B cell (primary cell): ENCODE measurements at regions not wholly inside any gene's neighbourhood (a gene's known extent, or its start where the extent isn't known, plus 50 kb on each side); places are given as distances from the start of the nearest gene placed in this dataset.

ENCODE experiments used
- ATAC-seq: fragments of 200-7000 bp; cut with Tn5 transposase; one replicate; pipeline ENCODE4 v1.10.0; 2021; ENCODE audit warnings: low read depth, mild to moderate bottlenecking, moderate number of reproducible peaks, moderate library complexity
- CTCF ChIA-PET: fragments of 350-600 bp; sonication (Branson Sonifier 250); formaldehyde crosslinking; loops from one replicate; lab custom pipeline; 2021; ENCODE audit warnings: antibody characterized with exemption, inconsistent platforms; lab: Charles Lee
- POLR2A ChIA-PET: fragments of 350-600 bp; sonication (Branson Sonifier 250); formaldehyde crosslinking; loops from one replicate; lab custom pipeline; 2021; ENCODE audit warnings: antibody characterized with exemption; lab: Charles Lee
- DNase-seq: peaks from one replicate; pipeline ENCODE4 v3.0.0; 2013
- H2AFZ ChIP-seq: 2 replicates; pipeline ENCODE4 v1.6.1; 2012; ENCODE audit warnings: mild to moderate bottlenecking, low read depth, low read length; ENCODE audit not compliant: insufficient read depth, poor library complexity, severe bottlenecking
- H3K27ac ChIP-seq, 2 donors: 1 replicate in 1 of 2; 2 replicates in 1 of 2; pipeline ENCODE4 v1.5.1; 2012 to 2013; ENCODE audit warnings: low read length in 2 of 2, mild to moderate bottlenecking in 2 of 2, moderate library complexity in 1 of 2
- H3K27me3 ChIP-seq, 4 experiments: fragments of 200-600 bp in 1 of 4; sonication (generic) in 1 of 4; replicated peaks in 1 of 4; 1 replicate in 2 of 4; 2 replicates in 2 of 4; pipeline versions ENCODE4 v1.6.1 to v1.7.0; 2013 to 2016; ENCODE audit warnings: low read length in 3 of 4, mild to moderate bottlenecking in 2 of 4, mixed read lengths in 1 of 4, moderate library complexity in 1 of 4; ENCODE audit not compliant: insufficient read depth in 4 of 4, control insufficient read depth in 3 of 4; ENCODE audit errors: control extremely low read depth in 1 of 4
- H3K36me3 ChIP-seq, 2 experiments: replicated peaks in 1 of 2; 1 replicate in 1 of 2; 2 replicates in 1 of 2; pipeline versions ENCODE4 v1.6.1 to v1.7.1; 2013; ENCODE audit warnings: low read length in 1 of 2; ENCODE audit not compliant: insufficient read depth in 2 of 2, control insufficient read depth in 1 of 2; ENCODE audit errors: control extremely low read depth in 1 of 2, extremely low read depth in 1 of 2
- H3K4me1 ChIP-seq, 2 donors: fragments of 200-600 bp in 1 of 2; sonication (generic) in 1 of 2; 1 replicate in 1 of 2; 2 replicates in 1 of 2; pipeline versions ENCODE4 v1.5.1 to v1.6.1; 2013 to 2017; ENCODE audit warnings: low read length in 2 of 2; ENCODE audit not compliant: control insufficient read depth in 2 of 2, insufficient read depth in 2 of 2
- H3K4me2 ChIP-seq: replicated peaks from 2 replicates; pipeline ENCODE3; 2012; ENCODE audit warnings: mild to moderate bottlenecking, low read depth, low read length; ENCODE audit not compliant: poor library complexity, severe bottlenecking
- H3K4me3 ChIP-seq, 5 experiments: fragments of 200-600 bp in 1 of 5; sonication (generic) in 1 of 5; 1 replicate in 3 of 5; 2 replicates in 2 of 5; pipeline versions ENCODE4 v1.5.1 to v1.7.0; 2011 to 2016; ENCODE audit warnings: low read length in 4 of 5, mild to moderate bottlenecking in 4 of 5, low read depth in 2 of 5, control low read depth in 1 of 5, moderate library complexity in 1 of 5; ENCODE audit not compliant: insufficient read depth in 1 of 5; ENCODE audit errors: control extremely low read depth in 1 of 5, extremely low read depth in 1 of 5
- H3K79me2 ChIP-seq: fragments of 200-600 bp; sonication (generic); one replicate; pipeline ENCODE4 v1.6.0; 2016; ENCODE audit warnings: low read length; ENCODE audit not compliant: control insufficient read depth, insufficient read depth
- H3K9ac ChIP-seq: fragments of 200-600 bp; sonication (generic); 2 replicates; pipeline ENCODE4 v1.6.1; 2017; ENCODE audit warnings: mild to moderate bottlenecking, low read length, moderate library complexity
- H3K9me3 ChIP-seq, 3 donors: one replicate each; pipeline versions ENCODE4 v1.6.1 to v1.7.1; 2013; ENCODE audit warnings: low read length in 2 of 3; ENCODE audit not compliant: control insufficient read depth in 2 of 3, insufficient read depth in 1 of 3; ENCODE audit errors: control extremely low read depth in 1 of 3
- H4K20me1 ChIP-seq: 2 replicates; pipeline ENCODE4 v1.6.0; 2012; ENCODE audit warnings: mild to moderate bottlenecking, low read length; ENCODE audit not compliant: insufficient read depth, control insufficient read depth, poor library complexity, severe bottlenecking
- H3K27ac Mint-ChIP-seq: one replicate; pipeline ENCODE4 v1.8.0; 2021; ENCODE audit warnings: mixed read lengths
- H3K27me3 Mint-ChIP-seq: one replicate; pipeline ENCODE4 v1.8.0; 2021; ENCODE audit warnings: mixed read lengths
- H3K4me1 Mint-ChIP-seq: one replicate; pipeline ENCODE4 v1.8.0; 2021; ENCODE audit warnings: mixed read lengths
- H3K4me3 Mint-ChIP-seq: one replicate; pipeline ENCODE4 v1.8.0; 2021; ENCODE audit warnings: mixed read lengths
- H3K9me3 Mint-ChIP-seq: one replicate; pipeline ENCODE4 v1.8.0; 2022; ENCODE audit warnings: mixed read lengths; ENCODE audit not compliant: insufficient read depth
- CTCF ChIP-seq: fragments of 200-600 bp; IDR thresholded peaks from one replicate; pipeline ENCODE4 v1.8.0; 2022; ENCODE audit warnings: antibody characterized with exemption, mild to moderate bottlenecking
- EZH2 ChIP-seq: IDR thresholded peaks from 2 replicates; pipeline ENCODE4 v1.6.1; 2012; ENCODE audit warnings: borderline replicate concordance, low read depth, mild to moderate bottlenecking, moderate library complexity, low read length; ENCODE audit not compliant: insufficient read depth, poor library complexity, severe bottlenecking
- whole genome bisulfite sequencing: methylation state at CpG from one replicate; pipeline ENCODE4 v1.1.5; 2013; ENCODE audit warnings: missing lambda C conversion rate; ENCODE audit not compliant: insufficient coverage; 5-methylcytosine and 5-hydroxymethylcytosine counted together
- intact Hi-C: fragments of 100-400 bp; cut with micrococcal nuclease; formaldehyde crosslinking; loops from one replicate; pipeline ENCODE4 v1.10.0; 2022

GRCh38 chr2:55106148-55106547, 55.9 kb upstream of the RTN4 start:
- no peak overlapping the region for H3K9ac ChIP-seq
- H3K79me2 ChIP-seq, result no peaks in the 10 kb centered on the region
- WGBS, result 100% methylated on average over 1 of the region's 1 CpG
- ATAC-seq, result no peak
- Mint-ChIP-seq H3K27ac (no peak overlapping the region), H3K9me3 (no peaks in the 10 kb centered on the region), H3K4me3 (no peak overlapping the region), H3K4me1 (peaks cover 2% of the 10 kb centered on the region), H3K27me3 (no peaks in the 10 kb centered on the region)
- TF ChIP-seq CTCF, result no peak
- TF ChIP-seq EZH2, result no peak
- intact Hi-C loops, result no loop called here
- ChIA-PET CTCF (no interaction called here), POLR2A (no interaction called here)
- H3K9me3 ChIP-seq, result no peaks in the 10 kb centered on the region
- H3K27me3 ChIP-seq, result no peaks in the 10 kb centered on the region
- H3K27ac ChIP-seq, result no peak overlapping the region
- no peak overlapping the region for H2AFZ ChIP-seq
- DNase-seq, result no peak
- H3K4me1 ChIP-seq, result no peaks in the 10 kb centered on the region
- no peak overlapping the region for H3K4me3 ChIP-seq
- no peaks in the 10 kb centered on the region for H4K20me1 ChIP-seq
- H3K4me2 ChIP-seq, result no peak overlapping the region
- H3K36me3 ChIP-seq, result no peaks in the 10 kb centered on the region

GRCh38 chr2:55105456-55105855, 55.2 kb upstream of the RTN4 start:
- H4K20me1 ChIP-seq, result no peaks in the 10 kb centered on the region
- H2AFZ ChIP-seq, result no peak overlapping the region
- WGBS, result 100% methylated on average over 1 of the region's 2 CpGs
- no peaks in the 10 kb centered on the region for H3K4me1 ChIP-seq
- ChIA-PET CTCF (no interaction called here), POLR2A (no interaction called here)
- H3K27me3 ChIP-seq, result no peaks in the 10 kb centered on the region
- no peak overlapping the region for H3K4me2 ChIP-seq
- no peaks in the 10 kb centered on the region for H3K9me3 Mint-ChIP-seq
- TF ChIP-seq CTCF, result no peak
- TF ChIP-seq EZH2, result no peak
- H3K27ac Mint-ChIP-seq, result no peak overlapping the region
- H3K36me3 ChIP-seq, result no peaks in the 10 kb centered on the region
- no peak overlapping the region for H3K4me3 ChIP-seq
- no peak overlapping the region for H3K27ac ChIP-seq
- no peak overlapping the region for H3K9ac ChIP-seq
- no peak overlapping the region for H3K4me3 Mint-ChIP-seq
- H3K79me2 ChIP-seq, result no peaks in the 10 kb centered on the region
- no peaks in the 10 kb centered on the region for H3K9me3 ChIP-seq
- H3K27me3 Mint-ChIP-seq, result no peaks in the 10 kb centered on the region
- H3K4me1 Mint-ChIP-seq, result peaks cover 2% of the 10 kb centered on the region
- ATAC-seq, result no peak
- intact Hi-C loops, result no loop called here
- no peak for DNase-seq
